Left forelimb (tissue), 1 donor: ENCODE measurements at regions not wholly inside any gene's neighbourhood (a gene's known extent, or its start where the extent isn't known, plus 50 kb on each side); places are given as distances from the start of the nearest gene placed in this dataset.
"Not testable (repeated sequence)": the region's sequence is repeated elsewhere in the genome, so short reads cannot be mapped to it uniquely, and the experiment has no call there.

Experiments used
- DNase-seq: peaks from one replicate; pipeline ENCODE4 v3.0.0-alpha.2; 2018; ENCODE audit warnings: low spot score

GRCh38 chr3:8143186-8143585 is 358.4 kb upstream of the LMCD1 start:
- DNase-seq = no peak

DNA sequence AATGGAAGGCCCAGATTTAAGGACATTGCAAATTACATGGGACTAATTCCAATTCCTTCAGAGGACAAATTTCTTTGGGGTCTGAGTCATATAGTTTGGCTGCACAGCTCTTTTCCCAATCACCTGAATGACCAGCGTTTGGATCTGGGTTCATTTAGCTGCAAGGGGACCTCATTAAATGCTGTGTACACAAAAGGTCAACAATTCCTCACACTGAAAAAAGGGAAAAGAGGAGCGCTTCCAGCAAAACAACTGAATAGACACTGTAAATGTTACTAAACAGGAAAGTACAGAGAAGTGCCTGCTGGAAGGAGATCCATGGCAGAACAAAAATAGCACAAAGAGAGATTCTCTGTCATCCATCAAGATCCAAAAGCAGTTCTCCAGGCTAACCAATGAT is 356.0 kb upstream of the LMCD1 start:
- no peak for DNase-seq

GRCh38 chr3:8147711-8148110 is 353.9 kb upstream of the LMCD1 start:
- DNase-seq = no peak

GRCh38 chr3:8152821-8153418 is 348.7 kb upstream of the LMCD1 start:
- no peak for DNase-seq

- DNase-seq = no peak
Measured at GRCh38 chr3:8153800-8154199, 347.8 kb upstream of the LMCD1 start.

GRCh38 chr3:8154617-8155016 is 347.0 kb upstream of the LMCD1 start:
- DNase-seq = no peak

DNA sequence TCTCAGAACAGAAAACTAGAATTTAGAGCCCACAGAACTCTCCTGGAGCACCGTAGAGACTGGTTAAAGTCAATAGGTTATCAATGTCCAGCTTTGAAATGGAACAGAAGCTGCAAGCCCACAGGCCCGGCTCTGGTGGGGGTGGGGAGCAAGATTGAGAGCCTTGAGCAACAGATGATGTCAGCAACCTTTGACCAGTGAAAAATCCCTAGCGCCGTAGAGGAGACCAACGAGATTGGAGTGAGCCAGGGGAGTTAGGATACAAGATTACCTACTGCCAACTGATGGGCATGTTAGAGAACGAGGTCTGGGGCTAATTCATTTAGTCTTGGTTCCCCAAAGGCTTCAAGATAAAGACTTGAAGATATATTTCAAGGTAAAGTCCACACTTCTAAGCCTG is 345.5 kb upstream of the LMCD1 start:
- no peak for DNase-seq

DNA sequence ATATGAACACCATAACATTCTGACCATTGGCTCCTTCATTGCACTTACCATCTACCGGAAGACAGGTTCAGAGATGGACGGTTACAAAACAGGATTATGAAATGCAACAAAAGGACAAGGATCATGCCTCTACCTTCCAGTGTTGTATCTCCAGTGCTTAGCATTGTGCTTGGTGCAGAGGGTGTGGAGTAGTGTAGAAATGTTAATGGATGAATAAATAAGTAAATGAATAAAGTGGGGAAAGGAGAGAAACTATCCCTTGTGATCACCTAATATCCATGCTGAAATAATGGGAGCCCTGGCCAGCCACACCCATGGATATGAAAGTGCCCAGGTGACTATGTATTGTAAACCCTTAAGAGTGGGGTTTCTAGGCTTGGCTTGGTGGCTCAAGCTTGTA is 344.8 kb upstream of the LMCD1 start:
- DNase-seq = no peak

- no peak for DNase-seq
Measured at GRCh38 chr3:8157640-8158039, 344.0 kb upstream of the LMCD1 start.

DNA sequence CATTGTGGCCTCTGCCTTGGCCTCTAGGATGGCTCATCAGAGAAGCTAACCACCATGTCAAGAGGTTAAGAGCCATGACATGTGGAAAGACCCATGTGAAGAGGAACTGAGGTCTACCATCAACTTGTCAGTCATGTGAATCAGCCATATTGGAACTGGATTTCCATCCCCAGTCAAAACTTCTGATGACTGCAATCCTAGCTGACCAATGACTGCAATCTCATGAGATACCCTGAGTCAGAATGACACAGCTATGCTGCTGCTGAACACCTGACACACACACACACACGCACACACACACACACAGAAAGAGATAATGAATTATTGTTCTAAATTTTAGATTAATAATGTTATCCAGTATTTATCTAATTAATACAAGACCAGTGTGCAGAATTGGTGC is 337.5 kb upstream of the LMCD1 start:
- no peak for DNase-seq

GRCh38 chr3:8166014-8166413 is 335.6 kb upstream of the LMCD1 start:
- DNase-seq = no peak

- no peak for DNase-seq
Measured at GRCh38 chr3:8170971-8171508, 330.6 kb upstream of the LMCD1 start.

GRCh38 chr3:8173892-8174291 is 327.7 kb upstream of the LMCD1 start:
- DNase-seq = no peak

- not testable (repeated sequence) for DNase-seq
Measured at GRCh38 chr3:8176759-8177483, 324.7 kb upstream of the LMCD1 start.

DNA sequence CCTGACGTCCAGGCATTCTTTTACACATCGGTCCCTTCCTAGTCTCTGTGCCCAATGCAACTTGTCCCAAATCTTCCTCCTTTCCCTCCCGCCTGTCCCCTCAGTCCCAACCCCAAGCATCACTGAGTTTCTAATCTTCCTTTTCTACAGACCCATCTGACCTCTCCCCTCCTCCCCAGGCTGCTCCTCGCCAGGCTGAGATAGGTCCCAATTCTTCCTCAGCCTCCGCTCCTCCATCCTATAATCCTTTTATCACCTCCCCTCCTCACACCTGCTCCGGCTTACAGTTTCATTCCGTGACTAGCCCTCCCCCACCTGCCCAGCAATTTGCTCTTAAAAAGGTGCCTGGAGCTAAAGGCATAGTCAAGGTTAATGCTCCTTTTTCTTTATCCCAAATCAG is 323.1 kb upstream of the LMCD1 start:
- not testable (repeated sequence) for DNase-seq

- no peak for DNase-seq
Measured at GRCh38 chr3:8182904-8183303, 318.7 kb upstream of the LMCD1 start.

DNA sequence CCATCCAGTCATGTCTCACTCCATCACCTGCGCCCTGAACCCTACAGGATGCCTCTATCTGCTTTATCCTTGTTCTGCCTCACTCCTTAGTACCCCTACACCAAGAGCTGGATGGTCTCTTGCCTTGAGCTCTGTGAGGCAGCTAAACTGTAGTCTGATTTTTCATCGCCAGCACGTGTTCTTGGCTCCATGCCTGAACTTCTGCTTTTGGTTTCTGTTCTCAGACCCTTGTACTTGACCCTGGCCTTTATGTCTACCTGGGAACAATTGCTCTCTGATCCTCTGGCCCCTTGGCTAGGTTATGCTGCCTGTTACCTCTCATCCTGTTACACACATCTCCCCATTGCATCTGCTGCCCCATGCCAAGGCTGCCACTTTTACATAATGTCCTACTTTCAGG is 318.0 kb upstream of the LMCD1 start:
- no peak for DNase-seq

DNA sequence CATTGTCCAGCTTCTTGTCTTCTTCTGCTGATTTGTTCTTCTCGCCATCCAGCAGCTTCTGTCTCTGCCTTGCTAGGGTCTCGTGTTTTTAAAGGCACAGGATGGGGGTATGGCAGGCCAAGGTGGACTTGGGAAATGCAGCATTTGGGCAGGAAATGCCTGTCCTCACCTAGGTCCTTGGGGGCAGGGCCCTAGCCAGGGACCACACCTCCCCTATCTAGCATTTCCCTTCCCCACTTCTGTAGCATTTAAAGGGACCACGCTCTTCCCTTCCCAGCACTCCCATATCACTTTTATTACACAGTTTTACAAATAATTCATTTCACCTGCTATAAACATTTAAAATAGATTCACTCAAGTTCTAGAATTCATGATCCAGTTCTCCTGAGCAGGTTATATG is 315.4 kb upstream of the LMCD1 start:
- DNase-seq = no peak

DNA sequence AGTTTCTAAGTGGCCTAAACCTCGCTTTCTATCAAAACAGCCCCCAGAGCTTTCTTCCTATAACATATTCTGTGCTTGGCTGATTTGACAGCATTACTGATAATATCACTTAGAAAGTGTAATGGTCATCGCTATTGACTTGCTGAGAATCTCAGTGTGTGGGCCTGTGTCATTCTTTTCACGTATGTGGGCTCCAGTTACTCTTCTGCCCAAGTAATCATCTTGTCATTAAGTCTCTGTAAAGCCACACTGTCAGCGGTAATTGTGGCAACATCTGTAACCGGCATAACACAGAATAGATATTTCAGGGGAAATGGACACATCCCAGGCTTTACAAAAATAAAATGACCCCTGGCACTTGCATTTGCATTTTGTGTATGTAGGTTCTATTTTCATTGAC is 313.6 kb upstream of the LMCD1 start:
- no peak for DNase-seq

- DNase-seq = no peak
Measured at GRCh38 chr3:8189051-8189450, 312.6 kb upstream of the LMCD1 start.

DNA sequence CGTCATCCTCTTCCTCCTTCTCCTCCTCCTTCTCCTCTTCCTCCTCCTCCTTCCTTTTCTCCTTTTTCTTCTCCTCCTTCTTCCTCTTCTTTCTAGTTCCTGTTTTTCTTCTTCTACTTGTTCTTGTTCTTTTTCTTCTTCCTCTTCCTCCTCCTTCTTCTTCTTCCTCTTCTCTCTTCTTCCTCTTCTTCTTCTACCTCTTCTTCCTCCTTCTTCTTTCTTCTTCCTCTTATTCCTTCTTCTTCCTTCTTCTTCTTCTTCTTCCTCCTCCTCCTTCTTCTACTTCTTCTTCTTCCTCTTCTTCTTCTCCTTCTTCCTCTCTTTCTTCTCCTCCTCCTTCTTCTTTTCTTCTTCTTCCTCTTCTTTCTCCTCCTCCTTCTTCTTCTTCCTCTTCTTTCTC is 310.2 kb upstream of the LMCD1 start:
- no peak for DNase-seq

- no peak for DNase-seq
Measured at GRCh38 chr3:8197384-8197783, 304.2 kb upstream of the LMCD1 start.

- DNase-seq = no peak
Measured at GRCh38 chr3:8198605-8199004, 303.0 kb upstream of the LMCD1 start.

GRCh38 chr3:8200996-8201395 is 300.6 kb upstream of the LMCD1 start:
- no peak for DNase-seq
